K562 (cell line): ENCODE measurements at regions not wholly inside any gene's neighbourhood (a gene's known extent, or its start where the extent isn't known, plus 50 kb on each side); places are given as distances from the start of the nearest gene placed in this dataset.

ENCODE experiments used
- ATAC-seq: fragments of 200-7000 bp; cut with Tn5 transposase; 3 replicates; pipeline ENCODE4 v1.9.1; 2020; ENCODE audit warnings: moderate library complexity
- BruUV-seq: library from RNA; stranded (reverse); fragments of 400-500 nt; replicated peaks from 2 replicates; lab custom pipeline; 2021; lab: Mats Ljungman, UMichigan
- CTCF ChIA-PET: fragments of 300-600 bp; formaldehyde crosslinking; extraction: SDS; loops from one replicate; lab custom pipeline; 2021; ENCODE audit warnings: low intra/inter-chr PET ratio; lab: Yijun Ruan, JAX
- POLR2A ChIA-PET: fragments of 300-600, 350-650 bp; sonication (Branson Sonifier 250); formaldehyde crosslinking; extraction: SDS; loops from one replicate; lab custom pipeline; 2021; ENCODE audit warnings: antibody characterized with exemption, inconsistent platforms; lab: Yijun Ruan, JAX
- DNase-seq, 4 experiments: peaks; one replicate each; pipeline versions ENCODE4 v3.0.0 to v3.0.0-alpha.2; 2011 to 2018; ENCODE audit warnings: low spot score in 3 of 4, mixed read lengths in 3 of 4; ENCODE audit errors: extremely low read depth in 1 of 4
- FAIRE-seq: peaks from 2 replicates; lab custom pipeline; 2011; peaks lifted over from hg19 to GRCh38; lab: Jason Lieb, UNC
- H2AFZ ChIP-seq: 2 replicates; pipeline ENCODE4 v1.6.0; 2011; ENCODE audit warnings: low read depth, low read length, control low read depth, inconsistent platforms
- H3K27ac ChIP-seq: fragments of 200-600 bp; 3 replicates; pipeline ENCODE4 v1.8.0; 2011; ENCODE audit warnings: low read depth, mild to moderate bottlenecking, control low read depth, inconsistent platforms, low read length, moderate library complexity, mixed read lengths; ENCODE audit errors: extremely low read depth
- H3K27me3 ChIP-seq, 2 experiments: fragments of 300-600 bp in 1 of 2; 2 replicates in 1 of 2; 3 replicates in 1 of 2; pipeline versions ENCODE4 v1.6.0 to v1.8.0; 2011; ENCODE audit warnings: inconsistent platforms in 2 of 2, low read length in 2 of 2, mild to moderate bottlenecking in 1 of 2, mixed read lengths in 1 of 2, moderate library complexity in 1 of 2; ENCODE audit not compliant: control insufficient read depth in 2 of 2, insufficient read depth in 2 of 2
- H3K36me3 ChIP-seq: fragments of 300-600 bp; 3 replicates; pipeline ENCODE4 v1.8.0; 2011; ENCODE audit warnings: mild to moderate bottlenecking, low read length, inconsistent platforms; ENCODE audit not compliant: control insufficient read depth, insufficient read depth
- H3K4me1 ChIP-seq, 2 experiments: fragments of 200-600 bp in 1 of 2; replicated peaks in 1 of 2; 2 replicates in 1 of 2; 3 replicates in 1 of 2; pipeline versions ENCODE4 v1.5.1 to v1.8.0; 2011; ENCODE audit warnings: inconsistent platforms in 2 of 2, low read length in 2 of 2, mild to moderate bottlenecking in 1 of 2, mixed read lengths in 1 of 2, moderate library complexity in 1 of 2; ENCODE audit not compliant: control insufficient read depth in 2 of 2, insufficient read depth in 2 of 2
- H3K4me2 ChIP-seq: 2 replicates; pipeline ENCODE4 v1.6.1; 2011; ENCODE audit warnings: low read length, control low read depth, inconsistent platforms, mixed read lengths; ENCODE audit not compliant: insufficient read depth
- H3K4me3 ChIP-seq: fragments of 200-600 bp; sonication (generic), shearing (Covaris generic); 2 replicates; pipeline ENCODE4 v1.5.1; 2016; ENCODE audit warnings: control low read depth, inconsistent platforms
- H3K79me2 ChIP-seq: fragments of 200-600 bp; 3 replicates; pipeline ENCODE4 v1.8.0; 2011; ENCODE audit warnings: low read length, inconsistent platforms; ENCODE audit not compliant: control insufficient read depth, insufficient read depth
- H3K9ac ChIP-seq, 2 experiments: 2 replicates each; pipeline versions ENCODE4 v1.6.0 to v1.6.1; 2011; ENCODE audit warnings: low read depth in 2 of 2, low read length in 2 of 2, control low read depth in 1 of 2, inconsistent platforms in 1 of 2, mild to moderate bottlenecking in 1 of 2, mixed read lengths in 1 of 2; ENCODE audit not compliant: insufficient read depth in 1 of 2
- H3K9me1 ChIP-seq: one replicate; pipeline ENCODE4 v1.6.0; 2011; ENCODE audit warnings: inconsistent platforms, mild to moderate bottlenecking, low read length, moderate library complexity; ENCODE audit not compliant: control insufficient read depth, insufficient read depth
- H3K9me3 ChIP-seq: replicated peaks from 2 replicates; pipeline ENCODE4 v1.5.1; 2011; ENCODE audit warnings: low read depth, low read length, inconsistent platforms; ENCODE audit not compliant: control insufficient read depth, insufficient read depth
- H4K20me1 ChIP-seq: replicated peaks from 2 replicates; pipeline ENCODE4 v1.6.1; 2011; ENCODE audit warnings: low read length, inconsistent platforms, mixed read lengths; ENCODE audit not compliant: control insufficient read depth, insufficient read depth
- CTBP1 ChIP-seq: fragments of 450-650 bp; IDR thresholded peaks from 2 replicates; pipeline ENCODE4 v1.6.1; 2016; ENCODE audit warnings: borderline replicate concordance
- GATAD2B ChIP-seq: fragments of 450-650 bp; IDR thresholded peaks from 2 replicates; pipeline ENCODE4 v1.6.1; 2017; ENCODE audit warnings: mild to moderate bottlenecking, borderline replicate concordance
- HDAC6 ChIP-seq: IDR thresholded peaks from 2 replicates; pipeline ENCODE4 v1.6.1; 2012; ENCODE audit warnings: low read depth, mild to moderate bottlenecking, control low read depth, inconsistent platforms, low read length, moderate library complexity
- MAZ ChIP-seq, 2 experiments: fragments of 450-650 bp in 1 of 2; sonication (generic) in 1 of 2; formaldehyde crosslinking; IDR thresholded peaks in 1 of 2; conservative IDR thresholded peaks in 1 of 2; 2 replicates each; pipeline versions ENCODE4 v1.4.0 to v1.5.0; 2020; ENCODE audit warnings: mild to moderate bottlenecking in 1 of 2, missing genetic modification reagents in 1 of 2
- SIN3B ChIP-seq: fragments of 450-650 bp; IDR thresholded peaks from 2 replicates; pipeline ENCODE4 v1.6.1; 2017; ENCODE audit warnings: low read depth, mild to moderate bottlenecking, moderate library complexity
- TSC22D4 ChIP-seq: fragments of 450-650 bp; IDR thresholded peaks from 2 replicates; pipeline ENCODE4 v1.6.1; 2016; ENCODE audit warnings: missing genetic modification characterization, missing biosample characterization, control low read depth
- ZNF584 ChIP-seq: fragments of 200-800 bp; sonication (Bioruptor generic); IDR thresholded peaks from 2 replicates; pipeline ENCODE4 v1.6.1; 2016; ENCODE audit warnings: low read depth, mild to moderate bottlenecking, missing genetic modification characterization, missing compliant biosample characterization
- WGBS: fragments of 100-300 bp; shearing (Covaris generic); methylation state at CpG from one replicate; pipeline ENCODE4 v1.1.6; 2016; ENCODE audit warnings: low coverage, mixed read lengths; ENCODE audit not compliant: insufficient coverage; ENCODE audit errors: missing lambda C conversion rate; 5-methylcytosine and 5-hydroxymethylcytosine counted together
- in situ Hi-C: fragments of 300-500 bp; cut with MboI; formaldehyde crosslinking; loops from 4 replicates; pipeline ENCODE4 v1.15.0; 2018; ENCODE audit warnings: inconsistent platforms, mixed read lengths
- intact Hi-C: fragments of 100-400 bp; cut with micrococcal nuclease; formaldehyde crosslinking; loops from 2 replicates; pipeline ENCODE4 v1.14.2; 2022
- TF ChIP-seq, protein P1 (sequence below): fragments of 200-800 bp; sonication (Bioruptor generic); IDR thresholded peaks from 2 replicates; pipeline ENCODE4 v1.6.1; 2016; ENCODE audit warnings: missing genetic modification characterization, missing compliant biosample characterization
- TF ChIP-seq, protein P2 (sequence below): fragments of 250-450 bp; sonication (Bioruptor Pico); IDR thresholded peaks from 2 replicates; pipeline ENCODE4 v1.5.0; 2021

DNA sequence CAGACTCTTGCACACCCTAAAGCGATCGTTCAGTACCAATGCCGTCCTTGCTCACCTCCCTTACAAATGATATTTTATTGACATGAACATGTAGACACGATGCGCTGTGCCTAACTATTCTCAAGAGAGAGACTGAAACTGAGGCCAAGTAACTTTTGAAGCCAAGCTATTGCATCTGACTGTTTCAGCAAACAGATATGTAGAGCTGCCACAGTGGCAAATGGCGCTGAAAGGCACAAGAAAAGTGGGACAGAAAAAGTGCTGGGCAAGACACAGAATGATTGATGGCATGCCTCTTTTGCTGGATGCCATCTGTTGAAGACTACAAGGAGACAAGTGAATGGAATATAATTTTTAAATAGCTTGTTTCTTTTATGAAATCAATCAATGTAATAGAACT is 1157.2 kb upstream of the ADGRL4 start:
- Histone ChIP-seq H3K4me1 (no peaks in the 10 kb centered on the region), H3K9ac (no peak overlapping the region)
- no peak for TF ChIP-seq HDAC6
- TF ChIP-seq SIN3B = no peak
- TF ChIP-seq GATAD2B = no peak
- TF ChIP-seq MAZ (CRISPR knock-in tag; conservative IDR thresholded peaks at IDR 0.05 in 1 of 2, IDR thresholded peaks at IDR 0.05 in 1 of 2) = no peak
- TF ChIP-seq TSC22D4 (tag) = no peak
- no peak for TF ChIP-seq CTBP1
- TF ChIP-seq, protein P1, sequence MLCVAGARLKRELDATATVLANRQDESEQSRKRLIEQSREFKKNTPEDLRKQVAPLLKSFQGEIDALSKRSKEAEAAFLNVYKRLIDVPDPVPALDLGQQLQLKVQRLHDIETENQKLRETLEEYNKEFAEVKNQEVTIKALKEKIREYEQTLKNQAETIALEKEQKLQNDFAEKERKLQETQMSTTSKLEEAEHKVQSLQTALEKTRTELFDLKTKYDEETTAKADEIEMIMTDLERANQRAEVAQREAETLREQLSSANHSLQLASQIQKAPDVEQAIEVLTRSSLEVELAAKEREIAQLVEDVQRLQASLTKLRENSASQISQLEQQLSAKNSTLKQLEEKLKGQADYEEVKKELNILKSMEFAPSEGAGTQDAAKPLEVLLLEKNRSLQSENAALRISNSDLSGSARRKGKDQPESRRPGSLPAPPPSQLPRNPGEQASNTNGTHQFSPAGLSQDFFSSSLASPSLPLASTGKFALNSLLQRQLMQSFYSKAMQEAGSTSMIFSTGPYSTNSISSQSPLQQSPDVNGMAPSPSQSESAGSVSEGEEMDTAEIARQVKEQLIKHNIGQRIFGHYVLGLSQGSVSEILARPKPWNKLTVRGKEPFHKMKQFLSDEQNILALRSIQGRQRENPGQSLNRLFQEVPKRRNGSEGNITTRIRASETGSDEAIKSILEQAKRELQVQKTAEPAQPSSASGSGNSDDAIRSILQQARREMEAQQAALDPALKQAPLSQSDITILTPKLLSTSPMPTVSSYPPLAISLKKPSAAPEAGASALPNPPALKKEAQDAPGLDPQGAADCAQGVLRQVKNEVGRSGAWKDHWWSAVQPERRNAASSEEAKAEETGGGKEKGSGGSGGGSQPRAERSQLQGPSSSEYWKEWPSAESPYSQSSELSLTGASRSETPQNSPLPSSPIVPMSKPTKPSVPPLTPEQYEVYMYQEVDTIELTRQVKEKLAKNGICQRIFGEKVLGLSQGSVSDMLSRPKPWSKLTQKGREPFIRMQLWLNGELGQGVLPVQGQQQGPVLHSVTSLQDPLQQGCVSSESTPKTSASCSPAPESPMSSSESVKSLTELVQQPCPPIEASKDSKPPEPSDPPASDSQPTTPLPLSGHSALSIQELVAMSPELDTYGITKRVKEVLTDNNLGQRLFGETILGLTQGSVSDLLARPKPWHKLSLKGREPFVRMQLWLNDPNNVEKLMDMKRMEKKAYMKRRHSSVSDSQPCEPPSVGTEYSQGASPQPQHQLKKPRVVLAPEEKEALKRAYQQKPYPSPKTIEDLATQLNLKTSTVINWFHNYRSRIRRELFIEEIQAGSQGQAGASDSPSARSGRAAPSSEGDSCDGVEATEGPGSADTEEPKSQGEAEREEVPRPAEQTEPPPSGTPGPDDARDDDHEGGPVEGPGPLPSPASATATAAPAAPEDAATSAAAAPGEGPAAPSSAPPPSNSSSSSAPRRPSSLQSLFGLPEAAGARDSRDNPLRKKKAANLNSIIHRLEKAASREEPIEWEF (CRISPR knock-in tag) = no peak
- TF ChIP-seq ZNF584 (CRISPR knock-in tag) = no peak
- TF ChIP-seq, protein P2, sequence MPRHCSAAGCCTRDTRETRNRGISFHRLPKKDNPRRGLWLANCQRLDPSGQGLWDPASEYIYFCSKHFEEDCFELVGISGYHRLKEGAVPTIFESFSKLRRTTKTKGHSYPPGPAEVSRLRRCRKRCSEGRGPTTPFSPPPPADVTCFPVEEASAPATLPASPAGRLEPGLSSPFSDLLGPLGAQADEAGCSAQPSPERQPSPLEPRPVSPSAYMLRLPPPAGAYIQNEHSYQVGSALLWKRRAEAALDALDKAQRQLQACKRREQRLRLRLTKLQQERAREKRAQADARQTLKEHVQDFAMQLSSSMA (CRISPR knock-in tag) = no peak

More for the DNA sequence above, 1157.2 kb upstream of the ADGRL4 start:
- Histone ChIP-seq H3K36me3 (no peaks in the 10 kb centered on the region), H3K4me2 (no peak overlapping the region), H3K27me3 (no peaks in the 10 kb centered on the region), H3K9me3 (no peaks in the 10 kb centered on the region; the same call in 1 of the 2 replicates), H4K20me1 (no peaks in the 10 kb centered on the region), H2AFZ (no peak overlapping the region), H3K79me2 (no peaks in the 10 kb centered on the region), H3K4me3 (no peak overlapping the region), H3K9me1 (no peaks in the 10 kb centered on the region), H3K27ac (no peak overlapping the region)
- no TSS peak for BruUV-seq
- ChIA-PET POLR2A (no interaction called here), CTCF (no interaction called here)
- 1% methylated on average over 6 of the region's 6 CpGs for WGBS
- intact Hi-C loops = no loop called here
- in situ Hi-C loops = no loop called here
- DNase-seq (no peak), ATAC-seq (no peak), FAIRE-seq (no peak)
